ENCODE measurements at regions not wholly inside any gene's neighbourhood (a gene's known extent, or its start where the extent isn't known, plus 50 kb on each side); places are given as distances from the start of the nearest gene placed in this dataset.

GRCh38 chr2:80722803-80723202 is 418.3 kb upstream of the LRRTM1 start:
- no peak for TF ChIP-seq GATA2 (IDR thresholded peaks at IDR 0.05; ENCODE audit: low read depth, low read length)
- no peak for TF ChIP-seq GATA3 (IDR thresholded peaks at IDR 0.05; ENCODE audit: low read depth, low read length)

All from SH-SY5Y (cell line).